Fibroblast of skin of abdomen (primary cell): ENCODE measurements at regions not wholly inside any gene's neighbourhood (a gene's known extent, or its start where the extent isn't known, plus 50 kb on each side); places are given as distances from the start of the nearest gene placed in this dataset.
"Not testable (repeated sequence)": the region's sequence is repeated elsewhere in the genome, so short reads cannot be mapped to it uniquely, and the experiment has no call there.

Source experiments
- DNase-seq: peaks from one replicate; pipeline ENCODE4 v3.0.0-alpha.2; 2013

GRCh38 chr6:27195547-27195946 is 52.0 kb upstream of the PRSS16 start:
- DNase-seq, result not testable (repeated sequence)
